ENCODE measurements at regions not wholly inside any gene's neighbourhood (a gene's known extent, or its start where the extent isn't known, plus 50 kb on each side); places are given as distances from the start of the nearest gene placed in this dataset.

DNA sequence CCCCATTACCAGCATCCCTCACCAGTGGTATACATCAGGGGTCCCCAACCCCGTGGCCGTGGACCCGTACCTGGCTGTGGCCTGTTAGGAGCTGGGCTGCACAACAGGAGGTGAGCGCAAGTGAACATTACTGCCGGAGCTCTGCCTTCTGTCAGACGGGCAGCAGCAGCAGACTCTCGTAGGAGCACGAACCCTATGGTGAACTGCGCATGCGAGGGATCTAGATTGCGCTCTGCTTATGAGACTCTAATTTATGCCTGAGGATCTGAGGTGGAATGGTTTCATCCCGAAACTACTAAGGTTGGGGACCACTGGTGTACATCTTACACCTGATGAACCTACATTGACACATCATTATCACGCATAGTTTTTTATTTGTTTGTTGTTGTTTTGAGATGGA lies 52.8 kb upstream of the DHX15 start:
- DNase-seq = no peak

- no peak for DNase-seq
Measured at GRCh38 chr4:24638396-24638875, 54.1 kb upstream of the DHX15 start.

- no peak for DNase-seq
Measured at GRCh38 chr4:24639714-24640113, 55.4 kb upstream of the DHX15 start.

DNA sequence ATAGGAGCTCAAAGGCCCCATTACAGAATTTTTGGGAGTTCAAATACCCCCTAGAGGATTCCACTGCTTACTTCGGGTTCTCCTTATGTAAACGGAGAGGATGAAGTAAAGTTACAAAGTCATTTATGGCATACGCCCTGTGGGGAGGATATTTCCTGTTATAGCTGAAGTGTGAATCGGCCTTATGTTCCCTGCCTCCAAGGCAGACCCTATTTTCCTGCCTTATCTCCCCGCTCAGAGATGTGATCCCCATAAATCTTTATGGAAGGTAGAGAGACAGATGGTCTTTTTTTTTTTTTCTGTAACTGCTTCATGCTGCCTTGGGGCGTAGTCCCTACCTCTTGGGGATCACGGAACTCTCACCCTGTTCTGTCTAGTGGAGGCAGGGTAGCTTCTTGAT lies 56.0 kb upstream of the DHX15 start:
- no peak for DNase-seq

- no peak for DNase-seq
Measured at GRCh38 chr4:24642981-24643547, 58.7 kb upstream of the DHX15 start.

- DNase-seq = no peak
Measured at GRCh38 chr4:24643774-24644520, 59.6 kb upstream of the DHX15 start.

DNA sequence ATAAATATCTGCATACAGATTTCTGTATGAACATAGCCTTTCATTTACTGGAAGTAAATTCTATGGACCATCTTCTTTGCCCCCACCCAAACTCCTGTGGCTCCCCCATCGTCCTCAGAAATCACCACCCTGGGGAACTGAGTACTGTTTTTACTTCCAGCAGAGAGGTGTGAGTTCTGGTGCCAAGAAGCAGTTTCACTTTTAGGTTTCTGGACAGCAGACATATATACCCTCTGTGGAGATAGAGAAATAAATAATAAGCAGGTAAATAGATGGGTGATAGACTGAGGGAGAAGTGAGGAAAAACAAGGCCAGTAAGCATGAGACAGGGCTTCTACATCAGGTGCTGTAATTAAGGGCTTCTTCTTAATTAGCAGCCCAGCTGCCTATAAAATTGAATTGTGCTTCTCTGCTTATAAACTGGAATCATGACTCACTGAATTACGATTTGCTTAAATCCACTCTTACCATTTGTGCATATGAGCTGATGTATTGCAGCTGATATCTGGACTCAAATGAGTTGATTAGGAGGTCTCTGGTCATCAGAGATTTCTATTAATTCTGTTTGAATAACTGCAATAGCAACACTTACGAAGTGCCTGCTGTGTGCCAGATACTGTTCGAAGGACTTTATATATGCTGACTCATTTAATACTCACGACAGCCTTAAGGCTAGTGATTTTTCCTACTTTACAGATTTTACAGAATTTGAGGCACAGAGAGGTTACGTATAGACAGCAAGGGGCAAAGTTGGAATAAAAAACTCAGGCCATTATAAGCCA lies 60.8 kb upstream of the DHX15 start:
- DNase-seq = no peak

- no peak for DNase-seq
Measured at GRCh38 chr4:24645765-24646550, 61.6 kb upstream of the DHX15 start.

GRCh38 chr4:24646798-24647460 lies 62.6 kb upstream of the DHX15 start:
- no peak for DNase-seq

DNA sequence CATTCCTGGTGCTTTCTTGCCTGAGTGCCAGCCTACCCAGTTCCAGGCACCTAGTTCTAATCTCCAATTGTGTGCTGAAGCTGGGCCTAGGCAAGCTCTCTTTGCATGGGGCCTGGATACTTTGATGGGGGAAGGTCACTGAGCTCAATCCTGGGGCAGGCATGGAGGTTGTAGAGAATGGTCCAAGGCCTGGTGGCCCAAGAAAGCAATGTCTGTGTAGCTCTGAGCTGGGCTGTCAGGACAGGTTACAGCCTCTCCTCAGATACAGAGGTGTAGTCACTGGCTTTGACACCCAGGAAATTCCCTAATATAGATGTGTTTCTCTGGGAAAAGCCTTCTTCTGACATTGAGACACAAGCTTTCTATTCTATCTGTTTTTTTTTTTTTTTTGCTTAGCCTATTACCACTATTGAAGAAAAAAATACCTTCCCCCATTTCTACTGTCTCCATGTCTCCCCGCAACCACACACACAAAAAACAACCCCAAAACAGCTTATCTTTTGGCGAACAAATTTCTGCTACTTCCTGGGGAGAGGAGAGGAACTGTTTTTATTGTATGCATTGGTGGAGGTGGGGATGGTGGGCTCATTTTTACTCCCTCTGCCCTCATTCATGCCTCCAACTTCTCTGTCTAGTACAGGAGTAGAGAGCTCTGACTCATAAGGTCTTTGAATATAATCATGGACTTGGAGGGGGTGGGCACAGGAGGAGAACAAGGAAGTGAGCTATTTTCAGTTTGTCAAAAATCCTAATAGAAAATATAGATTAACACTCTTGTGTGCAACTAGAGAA lies 66.7 kb upstream of the DHX15 start:
- DNase-seq = no peak

DNA sequence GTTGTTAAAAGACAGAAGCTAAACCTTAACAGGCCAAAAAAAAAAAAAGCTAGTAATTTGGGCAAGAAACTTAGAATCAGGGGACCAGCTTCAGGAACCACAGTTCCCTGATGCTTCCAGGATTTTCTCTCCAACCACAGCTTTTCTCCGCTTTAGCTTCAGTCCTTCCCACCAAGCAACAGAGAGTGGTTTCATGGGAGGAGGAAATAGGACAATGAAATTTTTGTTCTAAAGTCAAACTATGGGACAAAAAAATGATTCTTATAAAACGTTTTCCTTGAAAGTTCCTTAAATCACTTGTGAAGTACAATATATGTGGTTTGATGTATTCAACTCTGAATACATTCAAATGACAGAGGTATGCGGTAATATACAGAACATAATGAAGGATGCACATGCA lies 71.0 kb upstream of the DHX15 start:
- DNase-seq = no peak

GRCh38 chr4:24655971-24656370 lies 71.6 kb upstream of the DHX15 start:
- no peak for DNase-seq

GRCh38 chr4:24656906-24657305 lies 72.6 kb upstream of the DHX15 start:
- no peak for DNase-seq

DNA sequence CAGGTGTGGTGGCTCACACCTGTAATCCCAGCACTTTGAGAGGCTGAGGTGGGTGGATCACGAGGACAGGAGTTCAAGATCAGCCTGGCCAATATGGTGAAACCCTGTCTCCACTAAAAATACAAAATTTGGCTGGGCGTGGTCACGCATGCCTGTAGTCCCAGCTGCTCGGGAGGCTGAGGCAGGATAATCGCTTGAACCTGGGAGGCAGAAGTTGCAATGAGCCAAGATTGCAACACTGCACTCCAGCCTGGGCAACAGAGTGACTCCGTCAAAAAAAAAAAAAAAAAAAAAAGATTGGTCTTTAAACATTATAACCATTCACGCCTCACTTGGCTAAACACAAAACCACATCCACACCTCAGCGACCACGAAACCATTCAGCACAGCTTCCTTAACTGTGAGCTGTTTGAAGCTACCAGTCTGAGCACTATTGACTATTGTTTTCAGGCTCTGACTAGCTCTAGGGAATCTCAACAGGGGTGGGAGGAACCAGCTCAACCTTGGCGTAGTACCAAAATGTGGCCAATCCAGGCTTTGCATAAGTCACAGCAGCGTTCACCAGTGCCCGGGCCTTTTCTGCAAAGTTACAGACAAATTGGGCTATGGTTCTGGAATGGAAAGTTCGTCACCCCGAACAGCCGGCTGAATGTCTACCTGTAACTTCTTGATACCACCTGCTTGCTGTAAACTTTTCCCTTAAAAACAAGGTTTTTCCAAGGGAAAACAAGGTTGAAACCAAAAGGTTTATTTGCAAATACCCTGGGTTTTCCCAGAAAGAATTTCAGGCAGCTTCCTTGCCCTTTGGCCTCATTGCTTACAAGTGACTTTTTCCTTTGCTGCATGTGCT lies 73.6 kb upstream of the DHX15 start:
- peak; percentile 78 for DNase-seq

DNA sequence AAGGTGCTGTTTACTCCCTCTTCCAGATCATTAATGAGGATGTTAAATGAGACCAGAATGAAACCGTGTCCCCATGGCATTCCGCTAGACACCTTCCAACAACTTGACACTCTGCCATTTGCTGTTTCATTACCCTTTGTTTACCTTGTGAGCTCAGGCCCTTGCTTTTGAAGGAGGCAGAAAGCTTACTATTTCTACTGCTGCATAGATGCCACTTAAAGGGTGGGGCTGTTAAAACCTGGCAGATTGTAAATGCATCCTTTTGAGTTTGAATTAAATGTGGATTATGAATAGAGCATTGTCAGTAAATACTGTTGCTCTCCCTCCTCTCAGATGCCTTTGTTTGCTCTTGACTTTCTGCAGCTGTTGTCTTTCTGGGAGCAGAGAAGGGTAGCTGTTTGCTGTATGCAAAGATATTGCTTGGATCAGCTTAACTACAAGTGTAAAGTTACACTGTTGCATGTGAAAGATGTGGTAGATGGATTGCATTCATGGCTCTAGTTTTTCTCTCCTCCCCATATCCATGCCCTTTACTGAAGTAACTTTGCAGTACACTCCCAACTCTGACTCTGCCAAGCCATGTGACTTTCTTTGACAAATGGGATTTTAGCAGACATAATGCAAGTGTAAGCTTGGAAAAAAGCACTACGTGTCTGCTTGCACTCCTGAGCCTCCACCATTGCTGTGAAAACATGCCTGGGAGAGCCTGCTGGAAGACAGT lies 75.0 kb upstream of the DHX15 start:
- no peak for DNase-seq

GRCh38 chr4:24662056-24662455 lies 77.7 kb upstream of the DHX15 start:
- DNase-seq = no peak

DNA sequence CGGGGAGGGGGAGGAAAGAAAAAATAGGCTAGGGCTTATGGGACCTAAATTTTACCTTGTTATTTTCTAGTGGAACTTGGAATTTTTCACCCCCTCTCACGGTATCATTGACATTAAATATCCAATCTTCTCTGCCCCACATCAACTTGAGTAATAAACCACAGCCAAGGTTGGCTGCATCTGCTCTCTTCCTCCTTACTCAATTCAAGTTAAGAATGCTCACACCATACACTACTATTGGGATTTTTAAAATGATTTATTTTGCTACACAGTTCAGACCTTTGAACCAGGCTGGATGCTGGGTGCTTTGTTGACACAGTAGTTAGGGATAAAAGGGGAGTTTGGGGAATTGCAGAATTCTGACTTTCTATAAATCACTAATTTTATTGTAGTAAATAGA lies 78.2 kb upstream of the DHX15 start:
- DNase-seq = no peak

DNA sequence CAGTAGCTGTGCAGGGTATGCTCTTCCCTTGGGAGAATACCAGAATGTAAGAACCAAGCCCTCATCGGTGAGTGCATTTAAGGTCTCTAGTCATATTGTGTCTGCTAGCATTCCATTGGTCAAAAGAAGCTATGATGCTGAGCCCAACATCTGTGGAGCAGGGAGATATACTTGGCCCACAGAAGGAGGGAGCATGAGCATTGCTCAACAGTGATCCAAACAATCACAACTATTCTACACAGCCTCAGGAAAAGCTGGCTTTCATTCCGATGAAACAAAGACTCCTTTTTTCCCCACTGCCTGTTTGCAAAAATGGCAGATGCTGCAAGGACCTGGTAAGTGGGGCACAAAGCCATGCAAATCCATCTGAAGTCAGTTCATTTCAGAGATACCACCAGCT lies 80.6 kb upstream of the DHX15 start:
- DNase-seq = peak; percentile 26

DNA sequence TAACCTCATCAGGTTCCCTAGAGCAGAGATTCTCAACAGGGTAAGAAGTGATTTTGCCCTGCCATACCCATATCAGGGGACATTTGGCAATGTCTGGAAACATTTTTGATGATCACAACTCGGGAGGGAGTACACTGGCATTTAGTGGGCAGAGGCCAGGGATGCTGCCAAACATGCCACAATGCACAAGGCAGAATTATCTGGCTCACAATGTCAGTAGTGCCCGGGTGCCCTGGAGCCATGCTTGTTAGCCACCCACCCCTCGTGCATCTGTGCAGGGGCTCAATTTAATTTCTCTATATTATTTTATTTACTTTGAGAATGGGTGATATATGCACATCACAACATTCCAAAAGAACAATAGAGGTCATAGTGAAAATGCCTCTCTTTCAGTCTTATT lies 82.0 kb upstream of the DHX15 start:
- no peak for DNase-seq

- no peak for DNase-seq
Measured at GRCh38 chr4:24666816-24667477, 82.6 kb upstream of the DHX15 start.

Data from NCI-H1048 (cell line).